H1 (cell line): ENCODE measurements at regions not wholly inside any gene's neighbourhood (a gene's known extent, or its start where the extent isn't known, plus 50 kb on each side); places are given as distances from the start of the nearest gene placed in this dataset.

Experiments
- CTCF ChIA-PET: fragments of 300-600 bp; sonication (Branson Sonifier 250); formaldehyde crosslinking; loops from one replicate; lab custom pipeline; 2021; ENCODE audit not compliant: partially characterized antibody; lab: Charles Lee
- POLR2A ChIA-PET: fragments of 300-600 bp; sonication (Branson Sonifier 250); formaldehyde crosslinking; loops from one replicate; lab custom pipeline; 2021; ENCODE audit warnings: inconsistent platforms; ENCODE audit not compliant: partially characterized antibody; lab: Charles Lee
- DNase-seq, 2 experiments: peaks; one replicate each; pipeline versions ENCODE4 v3.0.0 to v3.0.0-alpha.2; 2010 to 2022; ENCODE audit warnings: low spot score in 2 of 2, low read depth in 1 of 2, mixed read lengths in 1 of 2
- FAIRE-seq: peaks from 2 replicates; lab custom pipeline; 2011; peaks lifted over from hg19 to GRCh38; lab: Jason Lieb, UNC
- H2AFZ ChIP-seq: 2 replicates; pipeline ENCODE4 v1.8.1; 2012; ENCODE audit warnings: low read length, inconsistent platforms
- H2AK5ac ChIP-seq: 2 replicates; pipeline ENCODE4 v1.6.1; 2013; ENCODE audit warnings: low read depth, low read length
- H2BK120ac ChIP-seq: replicated peaks from 2 replicates; pipeline ENCODE3; 2013; ENCODE audit warnings: low read depth, low read length, inconsistent platforms
- H2BK12ac ChIP-seq: 2 replicates; pipeline ENCODE4 v1.6.1; 2013; ENCODE audit warnings: low read depth, low read length
- H2BK15ac ChIP-seq: 2 replicates; pipeline ENCODE4 v1.6.1; 2013; ENCODE audit warnings: low read length
- H2BK20ac ChIP-seq: 2 replicates; pipeline ENCODE4 v1.6.1; 2013; ENCODE audit warnings: low read length
- H2BK5ac ChIP-seq: 2 replicates; pipeline ENCODE4 v1.6.1; 2013; ENCODE audit warnings: low read depth, low read length
- H3K14ac ChIP-seq: 2 replicates; pipeline ENCODE4 v1.6.1; 2013; ENCODE audit warnings: inconsistent platforms; ENCODE audit not compliant: insufficient read length
- H3K18ac ChIP-seq: 2 replicates; pipeline ENCODE4 v1.6.1; 2013; ENCODE audit warnings: low read length; ENCODE audit errors: extremely low read depth
- H3K23ac ChIP-seq: 2 replicates; pipeline ENCODE4 v1.6.1; 2013; ENCODE audit warnings: inconsistent platforms; ENCODE audit not compliant: insufficient read length
- H3K23me2 ChIP-seq: 2 replicates; pipeline ENCODE4 v1.6.1; 2013; ENCODE audit warnings: low read depth, low read length
- H3K27ac ChIP-seq: 2 replicates; pipeline ENCODE4 v1.6.1; 2011; ENCODE audit warnings: low read depth, low read length, inconsistent platforms
- H3K27me3 ChIP-seq, 4 experiments: replicated peaks in 1 of 4; 1 replicate in 1 of 4; 2 replicates in 3 of 4; pipeline versions ENCODE4 v1.6.1 to v1.8.1; 2011 to 2013; ENCODE audit warnings: low read length in 3 of 4, mild to moderate bottlenecking in 3 of 4, inconsistent platforms in 2 of 4, mixed read lengths in 2 of 4, moderate library complexity in 1 of 4; ENCODE audit not compliant: control insufficient read depth in 3 of 4, insufficient read depth in 3 of 4; ENCODE audit errors: extremely low read depth in 1 of 4
- H3K36me3 ChIP-seq, 4 experiments: 2 replicates each; pipeline versions ENCODE4 v1.6.1 to v1.8.1; 2011 to 2013; ENCODE audit warnings: mild to moderate bottlenecking in 4 of 4, low read length in 3 of 4, moderate library complexity in 2 of 4, control low read depth in 1 of 4, inconsistent platforms in 1 of 4; ENCODE audit not compliant: insufficient read depth in 4 of 4, control insufficient read depth in 2 of 4
- H3K4ac ChIP-seq: replicated peaks from 2 replicates; pipeline ENCODE3; 2013; ENCODE audit warnings: low read length, low read depth, mixed read lengths, inconsistent platforms; ENCODE audit not compliant: insufficient read length
- H3K4me1 ChIP-seq, 4 experiments: replicated peaks in 1 of 4; 1 replicate in 1 of 4; 2 replicates in 3 of 4; pipeline versions ENCODE4 v1.6.1 to v1.8.1; 2011 to 2013; ENCODE audit warnings: low read length in 3 of 4, inconsistent platforms in 2 of 4, mixed read lengths in 1 of 4; ENCODE audit not compliant: insufficient read depth in 4 of 4, control insufficient read depth in 3 of 4
- H3K4me2 ChIP-seq, 2 experiments: 2 replicates each; pipeline versions ENCODE4 v1.6.1 to v1.8.1; 2011 to 2013; ENCODE audit warnings: low read depth in 2 of 2, low read length in 2 of 2, control low read depth in 1 of 2, inconsistent platforms in 1 of 2, mild to moderate bottlenecking in 1 of 2; ENCODE audit not compliant: insufficient read depth in 1 of 2
- H3K4me3 ChIP-seq, 4 experiments: fragments of 200-600, 300-600 bp in 1 of 4; sonication (generic), shearing (Covaris generic), sonication (Bioruptor Twin) in 1 of 4; 2 replicates each; pipeline versions ENCODE4 v1.5.1 to v1.8.1; 2011 to 2016; ENCODE audit warnings: low read length in 4 of 4, low read depth in 3 of 4, control low read depth in 2 of 4, inconsistent platforms in 2 of 4, mild to moderate bottlenecking in 2 of 4, mixed read lengths in 1 of 4, moderate library complexity in 1 of 4; ENCODE audit not compliant: insufficient read depth in 2 of 4; ENCODE audit errors: extremely low read depth in 1 of 4
- H3K56ac ChIP-seq: replicated peaks from 2 replicates; pipeline ENCODE3; 2013; ENCODE audit warnings: low read depth, mild to moderate bottlenecking, mixed read lengths, low read length, inconsistent platforms; ENCODE audit not compliant: insufficient read length
- H3K79me1 ChIP-seq: 2 replicates; pipeline ENCODE4 v1.6.1; 2013; ENCODE audit warnings: low read depth, low read length, control low read depth
- H3K79me2 ChIP-seq, 2 experiments: 2 replicates each; pipeline versions ENCODE4 v1.6.1 to v1.8.1; 2012 to 2013; ENCODE audit warnings: low read length in 2 of 2, mild to moderate bottlenecking in 2 of 2, inconsistent platforms in 1 of 2; ENCODE audit not compliant: insufficient read depth in 2 of 2, control insufficient read depth in 1 of 2
- H3K9ac ChIP-seq, 4 experiments: replicated peaks in 1 of 4; 1 replicate in 1 of 4; 2 replicates in 3 of 4; pipeline versions ENCODE4 v1.6.1 to v1.8.1; 2011 to 2013; ENCODE audit warnings: low read depth in 3 of 4, low read length in 3 of 4, control low read depth in 2 of 4, mild to moderate bottlenecking in 2 of 4, moderate library complexity in 2 of 4, inconsistent platforms in 1 of 4; ENCODE audit errors: extremely low read depth in 1 of 4
- H3K9me3 ChIP-seq, 2 experiments: 2 replicates each; pipeline versions ENCODE4 v1.6.1 to v1.8.1; 2012 to 2013; ENCODE audit warnings: mild to moderate bottlenecking in 2 of 2, moderate library complexity in 2 of 2, control low read depth in 1 of 2, inconsistent platforms in 1 of 2, low read depth in 1 of 2, low read length in 1 of 2, mixed read lengths in 1 of 2; ENCODE audit not compliant: insufficient read depth in 2 of 2
- H4K20me1 ChIP-seq, 2 experiments: replicated peaks in 1 of 2; 2 replicates each; pipeline versions ENCODE3 to v1.8.1; 2011 to 2013; ENCODE audit warnings: inconsistent platforms in 2 of 2, low read length in 2 of 2, mild to moderate bottlenecking in 1 of 2; ENCODE audit not compliant: insufficient read depth in 2 of 2, control insufficient read depth in 1 of 2
- H4K5ac ChIP-seq: 2 replicates; pipeline ENCODE4 v1.6.1; 2013; ENCODE audit warnings: low read length, low read depth, mixed read lengths, inconsistent platforms; ENCODE audit not compliant: insufficient read length
- H4K8ac ChIP-seq: 2 replicates; pipeline ENCODE4 v1.8.0; 2013; ENCODE audit warnings: mild to moderate bottlenecking, moderate library complexity, low read length, inconsistent platforms; ENCODE audit not compliant: insufficient read depth; ENCODE audit errors: extremely low read depth
- H4K91ac ChIP-seq: replicated peaks from 2 replicates; pipeline ENCODE3; 2013; ENCODE audit warnings: low read length, mixed read lengths, inconsistent platforms; ENCODE audit not compliant: insufficient read length
- CTBP2 ChIP-seq: IDR thresholded peaks from 2 replicates; pipeline ENCODE4 v1.7.0; 2011; ENCODE audit warnings: borderline replicate concordance, mild to moderate bottlenecking, moderate library complexity, mixed read lengths, low read length; ENCODE audit not compliant: insufficient read depth, insufficient read length
- EGR1 ChIP-seq: IDR thresholded peaks from 2 replicates; pipeline ENCODE4 v1.6.1; 2011; ENCODE audit warnings: low read depth, low read length, borderline replicate concordance
- EP300 ChIP-seq, 2 experiments: IDR thresholded peaks; 1 replicate in 1 of 2; 2 replicates in 1 of 2; pipeline ENCODE4 v1.6.1; 2011 to 2012; ENCODE audit warnings: low read depth in 2 of 2, low read length in 2 of 2, mild to moderate bottlenecking in 2 of 2, borderline replicate concordance in 1 of 2, inconsistent platforms in 1 of 2, moderate library complexity in 1 of 2
- JUN ChIP-seq: IDR thresholded peaks from 2 replicates; pipeline ENCODE4 v1.6.1; 2011; ENCODE audit warnings: low read depth, mild to moderate bottlenecking, improper control_type of control experiment, low read length
- PHF8 ChIP-seq: fragments of 200-600 bp; sonication (generic); conservative IDR thresholded peaks from 2 replicates; pipeline ENCODE4 v1.7.1; 2012; ENCODE audit warnings: low read depth, mild to moderate bottlenecking, inconsistent platforms, low read length, moderate library complexity
- POLR2AphosphoS5 ChIP-seq: IDR thresholded peaks from 2 replicates; pipeline ENCODE4 v1.6.1; 2011; ENCODE audit warnings: low read depth, low read length
- POU5F1 ChIP-seq: IDR thresholded peaks from 2 replicates; pipeline ENCODE4 v1.6.1; 2011; ENCODE audit warnings: low read depth, mild to moderate bottlenecking, low read length, moderate library complexity
- RAD21 ChIP-seq, 2 experiments: IDR thresholded peaks in 1 of 2; conservative IDR thresholded peaks in 1 of 2; 2 replicates each; pipeline ENCODE4 v1.6.1; 2011; ENCODE audit warnings: low read depth in 2 of 2, low read length in 2 of 2, improper control_type of control experiment in 1 of 2, inconsistent platforms in 1 of 2, mild to moderate bottlenecking in 1 of 2, moderate library complexity in 1 of 2
- RBBP5 ChIP-seq: IDR thresholded peaks from 2 replicates; pipeline ENCODE4 v1.7.1; 2012; ENCODE audit warnings: low read depth, mild to moderate bottlenecking, inconsistent platforms, low read length, moderate library complexity, borderline replicate concordance
- SIN3A ChIP-seq, 2 experiments: IDR thresholded peaks in 1 of 2; conservative IDR thresholded peaks in 1 of 2; 2 replicates each; pipeline ENCODE4 v1.6.1; 2011 to 2012; ENCODE audit warnings: low read length in 2 of 2, improper control_type of control experiment in 1 of 2, low read depth in 1 of 2, mild to moderate bottlenecking in 1 of 2
- SIRT6 ChIP-seq: IDR thresholded peaks from one replicate; pipeline ENCODE4 v1.7.1; 2012; ENCODE audit warnings: low read length, inconsistent platforms
- SIX5 ChIP-seq: IDR thresholded peaks from 2 replicates; pipeline ENCODE4 v1.6.1; 2011; ENCODE audit warnings: mild to moderate bottlenecking, low read depth, low read length
- SP1 ChIP-seq: IDR thresholded peaks from 2 replicates; pipeline ENCODE4 v1.6.1; 2011; ENCODE audit warnings: low read depth, low read length
- SUZ12 ChIP-seq: fragments of 200-600 bp; sonication (generic); IDR thresholded peaks from 2 replicates; pipeline ENCODE4 v1.6.1; 2012; ENCODE audit warnings: mild to moderate bottlenecking, inconsistent platforms, low read length, moderate library complexity, mixed read lengths
- TAF7 ChIP-seq: optimal IDR thresholded peaks from 2 replicates; pipeline ENCODE3; 2011; ENCODE audit warnings: low read depth, mild to moderate bottlenecking, inconsistent platforms, low read length, moderate library complexity, borderline replicate concordance
- WGBS, 2 experiments: shearing (Covaris generic) in 1 of 2; methylation state at CpG; one replicate each; pipeline versions ENCODE4 v1.1.6 to v1.1.7; 2013 to 2015; ENCODE audit warnings: low lambda C conversion rate in 2 of 2, mixed read lengths in 2 of 2, inconsistent platforms in 1 of 2, low coverage in 1 of 2, missing lambda C conversion rate in 1 of 2; ENCODE audit not compliant: insufficient replicate concordance in 2 of 2, insufficient coverage in 1 of 2, insufficient read length in 1 of 2; ENCODE audit errors: extremely low coverage in 1 of 2, missing lambda C conversion rate in 1 of 2; 5-methylcytosine and 5-hydroxymethylcytosine counted together

DNA sequence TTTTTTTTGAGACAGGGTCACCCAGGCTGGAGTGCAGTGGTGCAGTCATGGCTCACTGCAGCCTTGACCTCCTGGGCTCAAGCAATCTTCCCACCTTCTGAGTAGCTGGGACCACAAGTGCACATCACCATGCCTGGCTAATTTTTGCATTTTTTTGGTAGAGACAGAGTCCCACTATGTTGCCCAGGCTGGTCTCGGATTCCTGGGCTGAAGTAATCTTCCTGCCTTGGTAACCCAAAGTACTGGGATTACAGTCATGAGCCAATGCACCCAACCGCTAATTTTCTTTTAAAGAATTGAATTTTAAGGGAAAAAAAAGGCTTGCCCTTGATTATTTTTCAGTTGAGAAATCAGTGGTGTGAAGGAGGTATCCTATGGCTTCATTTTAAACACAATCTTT is 334.0 kb downstream of the SOX2 start:
- Histone ChIP-seq H3K14ac (no peak overlapping the region), H4K91ac (no peak overlapping the region), H2BK12ac (no peak overlapping the region), H3K23me2 (no peaks in the 10 kb centered on the region), H2BK5ac (no peak overlapping the region), H4K8ac (no peak overlapping the region), H3K27me3 (no peaks in the 10 kb centered on the region), H3K79me1 (no peaks in the 10 kb centered on the region), H2BK120ac (no peak overlapping the region), H3K56ac (no peak overlapping the region), H3K4me1 (no peaks in the 10 kb centered on the region), H2AFZ (no peak overlapping the region), H3K4me3 (no peak overlapping the region), H3K4ac (no peak overlapping the region), H3K4me2 (no peak overlapping the region), H4K20me1 (no peaks in the 10 kb centered on the region), H2BK20ac (no peak overlapping the region), H3K79me2 (no peaks in the 10 kb centered on the region), H3K23ac (no peak overlapping the region), H3K18ac (no peak overlapping the region), H4K5ac (no peak overlapping the region), H2BK15ac (no peak overlapping the region), H3K9ac (no peak overlapping the region), H3K27ac (no peak overlapping the region), H3K9me3 (no peaks in the 10 kb centered on the region), H2AK5ac (no peak overlapping the region), H3K36me3 (no peaks in the 10 kb centered on the region)
- 83% methylated on average over 2 of the region's 2 CpGs; no CpG with 5 or more reads in 1 of the 2 experiments for WGBS, 2 experiments
- ChIA-PET CTCF (no interaction called here), POLR2A (no interaction called here)
- DNase-seq (no peak), FAIRE-seq (no peak)
- no peak for TF ChIP-seq POU5F1
- TF ChIP-seq CTBP2, result no peak
- TF ChIP-seq JUN, result no peak
- no peak for TF ChIP-seq EGR1
- no peak for TF ChIP-seq PHF8
- TF ChIP-seq SP1, result no peak
- no peak for TF ChIP-seq SIRT6
- no peak for TF ChIP-seq RAD21 (IDR thresholded peaks at IDR 0.05 in 1 of 2, conservative IDR thresholded peaks at IDR 0.05 in 1 of 2; ENCODE audit: low read depth in 2 of 2, low read length in 2 of 2)
- TF ChIP-seq SUZ12, result no peak
- TF ChIP-seq POLR2AphosphoS5, result no peak
- no peak for TF ChIP-seq SIX5
- TF ChIP-seq EP300 (IDR thresholded peaks at IDR 0.05; ENCODE audit: borderline replicate concordance in 1 of 2, low read depth in 2 of 2, low read length in 2 of 2), result no peak
- no peak for TF ChIP-seq TAF7
- TF ChIP-seq SIN3A (conservative IDR thresholded peaks at IDR 0.05 in 1 of 2, IDR thresholded peaks at IDR 0.05 in 1 of 2; ENCODE audit: low read depth in 1 of 2, low read length in 2 of 2), result no peak
- TF ChIP-seq RBBP5, result no peak
